NB4 (cell line): ENCODE measurements at regions not wholly inside any gene's neighbourhood (a gene's known extent, or its start where the extent isn't known, plus 50 kb on each side); places are given as distances from the start of the nearest gene placed in this dataset.

ENCODE experiments used
- CTCF ChIP-seq: IDR thresholded peaks from one replicate; pipeline ENCODE4 v1.5.1; 2012; ENCODE audit warnings: low read depth, low read length
- MAX ChIP-seq: IDR thresholded peaks from 2 replicates; pipeline ENCODE4 v1.6.1; 2011; ENCODE audit warnings: low read depth, low read length
- MYC ChIP-seq: IDR thresholded peaks from 2 replicates; pipeline ENCODE4 v1.6.1; 2011; ENCODE audit warnings: low read depth, low read length
- POLR2A ChIP-seq: IDR thresholded peaks from 2 replicates; pipeline ENCODE4 v1.6.1; 2011; ENCODE audit warnings: mild to moderate bottlenecking; ENCODE audit not compliant: insufficient read length; ENCODE audit errors: extremely low read depth

GRCh38 chr3:65027335-65027734, 339.5 kb upstream of the ADAMTS9 start:
- TF ChIP-seq POLR2A: no peak
- no peak for TF ChIP-seq CTCF
- no peak for TF ChIP-seq MYC
- no peak for TF ChIP-seq MAX
